Activated CD4-positive, alpha-beta memory T cell treated with anti-CD3 and anti-CD28 coated beads, Interleukin-2, amount 10 ng/mL, durations not matched to agents 7 days and 5 days (primary cell): ENCODE measurements at regions not wholly inside any gene's neighbourhood (a gene's known extent, or its start where the extent isn't known, plus 50 kb on each side); places are given as distances from the start of the nearest gene placed in this dataset.

ENCODE experiments used
- CTCF ChIA-PET: fragments of 350-600 bp; sonication (Branson Sonifier 250); formaldehyde crosslinking; loops from one replicate; lab custom pipeline; 2021; ENCODE audit warnings: antibody characterized with exemption, inconsistent platforms; lab: Charles Lee
- POLR2A ChIA-PET: fragments of 350-600 bp; sonication (Branson Sonifier 250); formaldehyde crosslinking; loops from one replicate; lab custom pipeline; 2021; ENCODE audit warnings: antibody characterized with exemption; lab: Charles Lee
- DNase-seq: peaks from one replicate; pipeline ENCODE4 v3.0.0-alpha.2; 2020
- H3K27ac Mint-ChIP-seq: one replicate; pipeline ENCODE4 v1.8.0; 2021; ENCODE audit warnings: mild to moderate bottlenecking, mixed read lengths
- H3K27me3 Mint-ChIP-seq: one replicate; pipeline ENCODE4 v1.8.0; 2021; ENCODE audit warnings: mixed read lengths
- H3K36me3 Mint-ChIP-seq: one replicate; pipeline ENCODE4 v1.8.0; 2021; ENCODE audit warnings: low read depth, mixed read lengths
- H3K4me1 Mint-ChIP-seq: one replicate; pipeline ENCODE4 v1.8.0; 2021; ENCODE audit warnings: mixed read lengths
- H3K4me3 Mint-ChIP-seq: one replicate; pipeline ENCODE4 v1.8.0; 2021; ENCODE audit warnings: mild to moderate bottlenecking, mixed read lengths
- H3K9me3 Mint-ChIP-seq: one replicate; pipeline ENCODE4 v1.8.0; 2021; ENCODE audit warnings: mixed read lengths

DNA sequence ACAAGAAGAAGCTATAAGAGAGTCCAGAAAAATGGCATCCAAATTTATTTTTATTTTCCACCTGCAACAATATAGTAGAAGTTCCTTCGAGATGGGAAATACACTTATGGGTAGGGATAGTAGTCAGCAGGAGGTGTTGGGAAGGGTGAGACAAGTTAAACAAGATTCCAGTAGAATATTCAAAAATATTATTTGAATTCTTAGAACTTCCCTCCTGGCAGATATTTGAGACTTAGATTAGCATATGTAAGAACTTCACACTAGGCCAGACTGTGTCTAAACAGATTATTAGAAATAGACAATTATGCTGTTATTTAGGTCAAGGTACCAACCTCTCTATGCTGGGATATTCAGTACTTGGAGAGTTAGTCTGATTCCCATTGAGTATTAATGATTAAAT lies 108.7 kb downstream of the PLK2 start:
- H3K36me3 Mint-ChIP-seq = no peaks in the 10 kb centered on the region
- H3K4me1 Mint-ChIP-seq = no peaks in the 10 kb centered on the region
- H3K4me3 Mint-ChIP-seq = no peak overlapping the region
- ChIA-PET CTCF (no interaction called here), POLR2A (no interaction called here)
- no peaks in the 10 kb centered on the region for H3K9me3 Mint-ChIP-seq
- H3K27ac Mint-ChIP-seq = no peak overlapping the region
- DNase-seq = no peak
- H3K27me3 Mint-ChIP-seq = no peaks in the 10 kb centered on the region

DNA sequence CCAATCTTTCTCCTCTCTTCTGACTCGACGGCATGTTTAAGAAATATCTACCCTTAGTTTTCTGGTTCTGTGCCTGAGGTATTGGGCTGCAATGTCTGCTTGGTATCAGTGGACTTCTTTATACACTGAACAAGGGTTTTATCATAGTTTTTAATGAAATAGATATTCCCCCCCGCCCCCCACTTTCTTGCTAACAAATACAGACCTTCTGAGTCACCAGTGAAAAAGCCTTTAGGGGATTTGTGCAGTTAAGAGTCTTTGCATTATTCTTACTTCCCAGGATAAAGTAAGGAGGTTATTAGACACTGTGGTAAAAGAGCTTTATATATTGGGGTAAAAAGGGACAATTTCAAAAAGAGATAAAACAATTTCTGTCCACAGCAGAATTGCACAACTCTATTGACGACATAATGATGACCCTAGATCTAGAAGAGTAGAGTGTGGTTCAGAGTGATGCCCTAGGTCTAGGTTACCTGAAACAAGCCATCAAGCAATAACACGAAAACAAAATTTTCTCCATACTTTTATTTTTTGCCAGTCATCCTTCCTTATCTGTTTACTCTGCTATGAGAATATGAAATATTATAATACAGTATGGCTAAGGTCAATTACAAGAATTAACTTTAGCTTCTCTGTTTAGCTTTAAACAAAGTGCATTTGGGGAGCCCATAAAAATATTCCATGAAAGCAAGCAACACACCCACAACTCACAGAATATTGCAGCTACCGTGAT lies 110.7 kb downstream of the PLK2 start:
- no peak overlapping the region for H3K27ac Mint-ChIP-seq
- no peak for DNase-seq
- no peaks in the 10 kb centered on the region for H3K36me3 Mint-ChIP-seq
- no peak overlapping the region for H3K4me3 Mint-ChIP-seq
- H3K4me1 Mint-ChIP-seq = no peaks in the 10 kb centered on the region
- H3K9me3 Mint-ChIP-seq = no peaks in the 10 kb centered on the region
- POLR2A ChIA-PET = no interaction called here
- CTCF ChIA-PET = no interaction called here
- H3K27me3 Mint-ChIP-seq = no peaks in the 10 kb centered on the region

- Mint-ChIP-seq H3K9me3 (no peaks in the 10 kb centered on the region), H3K4me1 (no peaks in the 10 kb centered on the region), H3K4me3 (no peak overlapping the region), H3K27ac (no peak overlapping the region), H3K36me3 (no peaks in the 10 kb centered on the region), H3K27me3 (no peaks in the 10 kb centered on the region)
- POLR2A ChIA-PET = no interaction called here
- no peak for DNase-seq
- CTCF ChIA-PET = no interaction called here
Observed at GRCh38 chr5:58346041-58346440, 113.8 kb downstream of the PLK2 start.

GRCh38 chr5:58341476-58341875 lies 118.4 kb downstream of the PLK2 start:
- ChIA-PET POLR2A (no interaction called here), CTCF (no interaction called here)
- Mint-ChIP-seq H3K36me3 (no peaks in the 10 kb centered on the region), H3K4me1 (no peaks in the 10 kb centered on the region), H3K27me3 (no peaks in the 10 kb centered on the region), H3K4me3 (no peak overlapping the region), H3K9me3 (no peaks in the 10 kb centered on the region), H3K27ac (no peak overlapping the region)
- no peak for DNase-seq

GRCh38 chr5:58335518-58335917 lies 124.4 kb downstream of the PLK2 start:
- Mint-ChIP-seq H3K36me3 (no peaks in the 10 kb centered on the region), H3K4me3 (no peak overlapping the region), H3K9me3 (no peaks in the 10 kb centered on the region), H3K27me3 (no peaks in the 10 kb centered on the region), H3K27ac (no peak overlapping the region), H3K4me1 (no peaks in the 10 kb centered on the region)
- no peak for DNase-seq
- POLR2A ChIA-PET = no interaction called here
- CTCF ChIA-PET = no interaction called here

DNA sequence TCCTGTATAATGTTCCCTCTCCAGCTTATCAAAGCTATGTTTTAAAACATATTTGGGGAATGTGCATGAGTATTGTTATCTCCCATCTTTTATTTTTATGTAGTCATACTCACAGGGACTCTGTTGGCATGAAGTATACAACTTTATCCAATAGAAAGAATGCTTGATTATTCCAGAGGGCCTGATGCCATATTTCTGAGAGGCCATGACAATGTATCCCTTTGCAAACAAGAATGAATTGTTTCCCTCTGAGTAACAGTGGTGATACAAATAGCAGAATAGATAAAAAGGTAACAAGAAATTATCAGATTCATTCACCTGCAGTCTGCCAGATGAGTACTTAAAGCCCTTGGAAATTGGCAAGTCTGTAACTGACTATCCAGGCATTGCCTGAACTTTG lies 125.9 kb downstream of the PLK2 start:
- Mint-ChIP-seq H3K27ac (no peak overlapping the region), H3K36me3 (no peaks in the 10 kb centered on the region), H3K4me3 (no peak overlapping the region), H3K27me3 (no peaks in the 10 kb centered on the region), H3K9me3 (no peaks in the 10 kb centered on the region), H3K4me1 (no peaks in the 10 kb centered on the region)
- DNase-seq = no peak
- POLR2A ChIA-PET = no interaction called here
- CTCF ChIA-PET = no interaction called here

GRCh38 chr5:58330781-58331180 lies 129.1 kb downstream of the PLK2 start:
- POLR2A ChIA-PET = no interaction called here
- Mint-ChIP-seq H3K36me3 (no peaks in the 10 kb centered on the region), H3K27me3 (no peaks in the 10 kb centered on the region), H3K27ac (no peak overlapping the region), H3K9me3 (no peaks in the 10 kb centered on the region), H3K4me3 (no peak overlapping the region), H3K4me1 (no peaks in the 10 kb centered on the region)
- CTCF ChIA-PET = no interaction called here
- DNase-seq = no peak

GRCh38 chr5:58327289-58327688 lies 132.6 kb downstream of the PLK2 start:
- Mint-ChIP-seq H3K4me3 (no peak overlapping the region), H3K36me3 (no peaks in the 10 kb centered on the region), H3K4me1 (no peaks in the 10 kb centered on the region), H3K27me3 (no peaks in the 10 kb centered on the region), H3K9me3 (no peaks in the 10 kb centered on the region), H3K27ac (no peak overlapping the region)
- CTCF ChIA-PET = no interaction called here
- POLR2A ChIA-PET = no interaction called here
- DNase-seq = no peak

DNA sequence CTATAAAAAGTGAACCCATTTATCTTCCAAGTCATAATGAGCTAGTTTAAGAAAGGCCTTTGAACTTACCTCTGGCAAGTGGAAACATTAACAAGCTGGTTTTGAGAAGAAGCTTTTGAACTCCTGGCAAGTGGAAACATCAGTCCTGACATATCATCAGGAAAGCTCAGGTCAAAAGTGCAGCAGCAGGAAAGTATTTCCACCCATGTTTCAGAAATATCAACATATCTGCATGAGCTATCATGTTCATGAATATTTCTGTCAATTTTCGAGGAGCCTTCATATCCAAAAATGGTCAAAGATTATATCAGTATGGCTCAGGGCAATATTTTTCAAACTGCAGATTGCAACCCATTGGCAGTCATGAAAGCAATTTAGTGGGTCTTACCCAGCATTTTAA lies 133.9 kb downstream of the PLK2 start:
- Mint-ChIP-seq H3K27me3 (peaks cover 4% of the 10 kb centered on the region), H3K36me3 (no peaks in the 10 kb centered on the region), H3K9me3 (no peaks in the 10 kb centered on the region), H3K27ac (no peak overlapping the region), H3K4me3 (no peak overlapping the region), H3K4me1 (no peaks in the 10 kb centered on the region)
- no peak for DNase-seq
- ChIA-PET POLR2A (no interaction called here), CTCF (no interaction called here)

GRCh38 chr5:58322453-58322852 lies 137.4 kb downstream of the PLK2 start:
- H3K4me3 Mint-ChIP-seq = no peak overlapping the region
- POLR2A ChIA-PET = no interaction called here

GRCh38 chr5:58318468-58318867 lies 141.4 kb downstream of the PLK2 start:
- CTCF ChIA-PET = no interaction called here
- POLR2A ChIA-PET = no interaction called here
- no peak overlapping the region for H3K27ac Mint-ChIP-seq
- no peak overlapping the region for H3K4me3 Mint-ChIP-seq
- peaks cover 7% of the 10 kb centered on the region for H3K27me3 Mint-ChIP-seq
- H3K9me3 Mint-ChIP-seq = no peaks in the 10 kb centered on the region
- H3K36me3 Mint-ChIP-seq = no peaks in the 10 kb centered on the region
- DNase-seq = no peak
- no peaks in the 10 kb centered on the region for H3K4me1 Mint-ChIP-seq

More at GRCh38 chr5:58322453-58322852, 137.4 kb downstream of the PLK2 start:
- Mint-ChIP-seq H3K27me3 (peaks cover 7% of the 10 kb centered on the region), H3K9me3 (no peaks in the 10 kb centered on the region), H3K27ac (no peak overlapping the region), H3K4me1 (no peaks in the 10 kb centered on the region), H3K36me3 (no peaks in the 10 kb centered on the region)
- CTCF ChIA-PET = no interaction called here
- DNase-seq = no peak

- no peak overlapping the region for H3K27ac Mint-ChIP-seq
- peaks cover 7% of the 10 kb centered on the region for H3K27me3 Mint-ChIP-seq
- H3K4me3 Mint-ChIP-seq = no peak overlapping the region
- no peak for DNase-seq
- CTCF ChIA-PET = no interaction called here
- no peaks in the 10 kb centered on the region for H3K36me3 Mint-ChIP-seq
- no peaks in the 10 kb centered on the region for H3K9me3 Mint-ChIP-seq
- H3K4me1 Mint-ChIP-seq = no peaks in the 10 kb centered on the region
- POLR2A ChIA-PET = no interaction called here
Observed at GRCh38 chr5:58317808-58318207, 142.1 kb downstream of the PLK2 start.

DNA sequence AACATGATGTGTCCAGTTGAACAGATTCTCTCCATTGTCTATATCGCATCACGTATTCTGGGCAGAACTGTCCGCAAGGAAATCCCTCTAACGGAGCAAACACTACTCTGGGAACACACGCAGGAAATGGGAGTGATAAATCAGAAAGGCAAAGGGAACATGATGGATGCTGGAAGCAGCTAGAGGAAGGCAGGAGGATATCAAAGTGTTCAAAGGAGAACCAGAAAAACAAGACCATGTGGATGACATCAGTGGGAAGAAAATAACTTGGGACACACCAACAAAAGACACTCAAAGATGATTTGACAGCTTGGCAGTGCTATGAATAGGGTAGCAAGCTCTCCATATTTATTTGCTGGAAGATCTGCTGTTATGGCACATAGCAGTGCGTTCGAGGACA lies 142.9 kb downstream of the PLK2 start:
- Mint-ChIP-seq H3K36me3 (no peaks in the 10 kb centered on the region), H3K9me3 (no peaks in the 10 kb centered on the region), H3K4me3 (no peak overlapping the region), H3K4me1 (no peaks in the 10 kb centered on the region), H3K27me3 (peaks cover 7% of the 10 kb centered on the region), H3K27ac (no peak overlapping the region)
- ChIA-PET POLR2A (no interaction called here), CTCF (no interaction called here)
- no peak for DNase-seq

DNA sequence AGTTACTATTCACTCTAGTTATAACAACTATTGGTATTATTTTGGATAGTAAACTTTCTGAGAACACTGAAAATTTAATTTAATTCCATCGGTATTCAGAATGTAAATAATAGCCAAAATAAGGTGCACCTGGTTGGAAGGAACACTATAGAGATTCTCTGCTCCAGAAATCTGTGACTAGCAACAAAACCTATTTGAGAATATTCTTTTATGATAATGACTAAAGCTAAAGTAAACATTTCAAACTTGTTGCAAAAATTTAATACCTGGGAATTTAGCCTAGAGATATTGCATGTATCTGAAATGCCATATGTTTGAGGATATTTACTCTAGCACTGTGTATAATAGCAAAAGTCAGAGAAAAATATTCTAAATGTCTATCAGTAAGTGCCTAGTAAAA lies 144.1 kb downstream of the PLK2 start:
- ChIA-PET POLR2A (no interaction called here), CTCF (no interaction called here)
- Mint-ChIP-seq H3K4me3 (no peak overlapping the region), H3K36me3 (no peaks in the 10 kb centered on the region), H3K4me1 (no peaks in the 10 kb centered on the region), H3K27ac (no peak overlapping the region), H3K27me3 (peaks cover 3% of the 10 kb centered on the region), H3K9me3 (no peaks in the 10 kb centered on the region)
- DNase-seq = no peak
